Kidney (tissue), 13 donors: ENCODE measurements at regions not wholly inside any gene's neighbourhood (a gene's known extent, or its start where the extent isn't known, plus 50 kb on each side); places are given as distances from the start of the nearest gene placed in this dataset.

Experiments used
- DNase-seq, 5 donors: peaks; one replicate each; pipeline ENCODE4 v3.0.0-alpha.2; 2013 to 2020
- FAIRE-seq: peaks from 2 replicates; lab custom pipeline; 2012; peaks lifted over from hg19 to GRCh38; lab: Jason Lieb, UNC
- H3K27ac ChIP-seq, 2 donors: one replicate each; pipeline ENCODE4 v1.7.0; 2013; ENCODE audit warnings: low read depth in 2 of 2, low read length in 2 of 2, inconsistent platforms in 1 of 2
- H3K27me3 ChIP-seq: one replicate; pipeline ENCODE4 v1.7.1; 2013; ENCODE audit warnings: low read length, inconsistent platforms; ENCODE audit not compliant: control insufficient read depth, insufficient read depth
- H3K36me3 ChIP-seq, 3 donors: one replicate each; pipeline versions ENCODE4 v1.7.0 to v1.7.1; 2013; ENCODE audit warnings: low read length in 3 of 3, control low read depth in 1 of 3, inconsistent platforms in 1 of 3; ENCODE audit not compliant: insufficient read depth in 3 of 3, control insufficient read depth in 2 of 3
- H3K4me1 ChIP-seq, 3 donors: one replicate each; pipeline versions ENCODE4 v1.7.0 to v1.7.1; 2013; ENCODE audit warnings: low read length in 3 of 3, inconsistent platforms in 1 of 3, low read depth in 1 of 3; ENCODE audit not compliant: control insufficient read depth in 2 of 3, insufficient read depth in 2 of 3
- H3K4me3 ChIP-seq, 3 donors: one replicate each; pipeline versions ENCODE4 v1.7.0 to v1.8.1; 2013; ENCODE audit warnings: low read length in 3 of 3, control low read depth in 1 of 3, inconsistent platforms in 1 of 3
- H3K9ac ChIP-seq, 3 donors: one replicate each; pipeline versions ENCODE4 v1.7.0 to v1.7.1; 2013; ENCODE audit warnings: low read length in 3 of 3, control low read depth in 1 of 3, inconsistent platforms in 1 of 3
- H3K9me3 ChIP-seq, 3 donors: one replicate each; pipeline versions ENCODE4 v1.7.0 to v1.7.1; 2013; ENCODE audit warnings: low read length in 3 of 3, control low read depth in 1 of 3, inconsistent platforms in 1 of 3; ENCODE audit not compliant: control insufficient read depth in 2 of 3, insufficient read depth in 1 of 3
- CTCF ChIP-seq: IDR thresholded peaks from 3 replicates; pipeline ENCODE4 v1.5.1; 2012; ENCODE audit warnings: mild to moderate bottlenecking, moderate library complexity, borderline replicate concordance; ENCODE audit not compliant: insufficient read depth; ENCODE audit errors: extremely low read depth
- intact Hi-C: fragments of 100-400 bp; cut with DNase I; formaldehyde crosslinking; loops from one replicate; pipeline ENCODE4 v1.11.1; 2022
- donor health status: control.
- donor health status: control.
- donor health status: control.
- donor health status: control.
- donor health status: control.
- donor health status: DM: yes; HTN: yes; CAD: no.
- donor health status: Normal renal cell carcinoma (clear cell type).

- no peaks in the 10 kb centered on the region for H3K4me1 ChIP-seq
- H3K27ac ChIP-seq, result no peak overlapping the region
- TF ChIP-seq CTCF, result no peak
- no peaks in the 10 kb centered on the region for H3K27me3 ChIP-seq
- no peak for DNase-seq
- H3K36me3 ChIP-seq, result no peaks in the 10 kb centered on the region
- peaks cover 0 to 5% (median 3%) of the 10 kb centered on the region in 3 donors for H3K9me3 ChIP-seq
- intact Hi-C loops, result no loop called here
- no peak overlapping the region for H3K4me3 ChIP-seq
- FAIRE-seq, result no peak
- H3K9ac ChIP-seq, result no peak overlapping the region
Measured at GRCh38 chr12:131421509-131422186, 289.2 kb upstream of the SFSWAP start.

GRCh38 chr12:131422187-131422520 lies 288.7 kb upstream of the SFSWAP start:
- no peaks in the 10 kb centered on the region for H3K4me1 ChIP-seq
- DNase-seq, result no peak
- no peak overlapping the region for H3K9ac ChIP-seq
- no peak for FAIRE-seq
- no peak overlapping the region for H3K27ac ChIP-seq
- H3K4me3 ChIP-seq, result no peak overlapping the region
- intact Hi-C loops, result no loop called here
- H3K9me3 ChIP-seq, result peaks cover 0 to 5% (median 3%) of the 10 kb centered on the region in 3 donors
- no peaks in the 10 kb centered on the region for H3K36me3 ChIP-seq
- TF ChIP-seq CTCF, result no peak
- H3K27me3 ChIP-seq, result no peaks in the 10 kb centered on the region

DNA sequence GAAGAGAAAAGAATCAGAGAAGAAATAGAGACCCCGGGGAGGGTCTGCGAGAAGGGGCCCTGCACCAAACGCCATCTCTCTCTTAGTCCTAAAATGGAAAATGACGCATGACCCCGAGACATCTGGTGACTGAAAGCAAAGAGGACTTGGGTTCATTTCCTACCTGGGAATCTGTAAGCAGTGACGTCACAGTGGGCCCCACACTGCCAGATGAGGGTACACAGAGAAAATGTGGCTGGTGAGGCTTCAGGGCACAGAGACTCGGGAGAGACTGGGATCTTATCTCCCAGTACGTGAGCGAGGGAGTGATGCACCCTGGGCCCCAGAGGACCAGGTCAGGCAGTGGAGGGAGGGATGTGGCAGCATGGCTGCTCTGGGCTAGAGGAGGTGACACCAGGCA lies 288.1 kb upstream of the SFSWAP start:
- H3K36me3 ChIP-seq, result no peaks in the 10 kb centered on the region
- H3K9ac ChIP-seq, result no peak overlapping the region
- peaks cover 0 to 5% (median 3%) of the 10 kb centered on the region in 3 donors for H3K9me3 ChIP-seq
- no peak for FAIRE-seq
- DNase-seq, result no peak
- H3K4me3 ChIP-seq, result no peak overlapping the region
- H3K27me3 ChIP-seq, result no peaks in the 10 kb centered on the region
- no peaks in the 10 kb centered on the region for H3K4me1 ChIP-seq
- intact Hi-C loops, result no loop called here
- no peak for TF ChIP-seq CTCF
- H3K27ac ChIP-seq, result no peak overlapping the region

DNA sequence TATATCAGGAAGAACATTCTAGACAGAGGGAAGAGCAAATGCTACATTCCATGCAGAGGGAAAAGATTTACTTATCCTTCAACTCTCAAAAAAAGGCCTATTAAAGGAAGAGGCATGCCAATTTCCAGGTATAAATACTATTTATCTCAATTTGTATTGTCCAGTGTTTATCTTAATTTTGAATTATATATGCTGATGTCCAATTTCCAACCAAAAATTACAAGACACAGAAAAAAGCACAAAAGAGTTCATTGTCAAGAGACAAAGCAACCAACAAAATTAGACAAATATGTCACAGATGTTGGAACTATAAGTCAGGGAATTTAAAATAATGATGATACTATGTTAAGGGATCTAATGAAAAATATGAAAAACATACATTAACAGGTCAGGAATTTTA lies 286.6 kb upstream of the SFSWAP start:
- Histone ChIP-seq H3K9me3 (peaks cover 0 to 5% (median 3%) of the 10 kb centered on the region in 3 donors), H3K36me3 (no peaks in the 10 kb centered on the region), H3K9ac (no peak overlapping the region), H3K4me1 (peaks cover 0 to 3% (median 0%) of the 10 kb centered on the region in 3 donors), H3K27me3 (no peaks in the 10 kb centered on the region), H3K27ac (no peak overlapping the region), H3K4me3 (no peak overlapping the region)
- intact Hi-C loops, result no loop called here
- FAIRE-seq (no peak), DNase-seq (no peak)
- no peak for TF ChIP-seq CTCF
